ENCODE measurements at regions not wholly inside any gene's neighbourhood (a gene's known extent, or its start where the extent isn't known, plus 50 kb on each side); places are given as distances from the start of the nearest gene placed in this dataset.
"Not testable (repeated sequence)": the region's sequence is repeated elsewhere in the genome, so short reads cannot be mapped to it uniquely, and the experiment has no call there.

DNA sequence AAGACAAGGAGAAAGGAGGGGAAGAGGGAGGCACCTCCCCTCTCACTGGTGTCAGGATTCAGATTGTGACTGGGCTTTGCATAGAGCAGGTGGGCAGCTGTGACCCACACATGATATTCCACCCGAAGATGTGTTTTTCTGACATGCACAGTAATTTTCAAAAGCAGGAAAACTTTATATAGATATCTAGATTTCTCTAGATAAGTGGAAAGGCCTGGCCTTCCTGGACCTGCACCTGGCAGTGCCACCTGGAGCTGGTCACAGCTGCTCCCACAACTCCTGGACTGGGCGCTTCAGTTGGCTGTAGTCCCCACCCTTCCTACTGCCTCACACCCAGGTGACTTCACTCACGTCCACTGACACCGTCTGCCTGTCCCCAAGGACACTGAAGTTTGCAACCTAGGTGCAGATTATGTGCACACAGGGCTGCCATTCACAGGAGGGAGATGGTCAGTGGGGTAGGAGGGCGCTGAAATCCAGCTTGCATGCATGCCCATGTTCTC, 70.4 kb upstream of the PLGLB2 start:
- FAIRE-seq; DNase-seq (ENCODE audit: low read depth in 1 of 2, low spot score in 1 of 2); H3K27ac ChIP-seq; POLR2A ChIA-PET; ATAC-seq; H3K4me2 ChIP-seq; H3K4me1 ChIP-seq; CTCF ChIA-PET; H3K9me3 ChIP-seq; H3K4me3 ChIP-seq: not testable (repeated sequence)
- WGBS (ENCODE audit: missing lambda C conversion rate) = 74% methylated on average over 1 of the region's 5 CpGs

DNA sequence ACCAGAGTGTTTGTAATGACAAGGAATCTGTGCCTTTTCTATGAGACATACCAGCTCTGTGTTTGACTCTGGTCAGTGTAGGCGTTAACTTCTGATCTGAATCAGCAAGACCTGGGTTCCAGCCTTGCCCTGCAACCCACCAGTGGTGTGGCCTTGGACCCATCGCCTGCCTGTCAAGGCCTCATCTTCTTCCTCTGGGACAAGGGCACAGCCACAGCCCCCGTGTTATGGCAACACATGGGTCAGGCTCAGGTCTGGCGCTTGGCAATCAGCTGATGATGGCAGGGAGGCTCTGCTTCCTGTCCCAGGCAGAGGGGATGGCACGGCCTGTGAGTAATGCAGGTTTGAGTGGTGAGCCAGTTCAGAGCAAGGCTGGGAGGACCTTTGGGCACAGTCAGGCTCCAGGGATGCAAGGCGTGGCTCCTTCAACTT, 69.1 kb upstream of the PLGLB2 start:
- not testable (repeated sequence) for FAIRE-seq, H3K27ac ChIP-seq
- ATAC-seq = peak in 1 of 2 experiments; percentile 51; a peak in 3 of 6 replicates

DNA sequence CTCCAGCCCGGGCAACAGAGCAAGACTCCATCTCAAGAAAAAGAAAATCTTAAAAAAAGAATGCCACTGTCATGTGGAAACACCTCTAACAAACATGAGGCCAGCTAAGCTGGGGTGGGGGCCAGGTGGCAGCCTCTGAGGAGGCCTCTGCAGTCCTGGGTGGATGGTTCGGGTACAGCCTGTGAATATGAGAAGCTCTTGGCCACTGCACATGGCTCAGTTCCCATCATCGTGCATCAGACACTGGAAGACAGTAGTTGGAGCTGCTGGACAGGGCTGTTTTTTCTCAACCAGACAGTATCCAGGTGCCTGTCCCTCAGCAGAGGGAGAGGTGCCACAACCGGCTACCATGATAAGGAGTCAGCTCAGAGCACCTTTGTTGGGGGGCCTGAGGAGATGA, 67.9 kb upstream of the PLGLB2 start:
- H3K4me1 ChIP-seq; FAIRE-seq; DNase-seq (ENCODE audit: low read depth in 1 of 2, low spot score in 1 of 2); H3K27ac ChIP-seq; POLR2A ChIA-PET; H3K4me3 ChIP-seq; H3K4me2 ChIP-seq; CTCF ChIA-PET; H3K9me3 ChIP-seq; ATAC-seq: not testable (repeated sequence)
- 90% methylated on average over 2 of the region's 4 CpGs for WGBS (ENCODE audit: missing lambda C conversion rate)

More for the DNA sequence above, 69.1 kb upstream of the PLGLB2 start:
- H3K4me2 ChIP-seq; POLR2A ChIA-PET; CTCF ChIA-PET; H3K4me1 ChIP-seq; H3K4me3 ChIP-seq; H3K9me3 ChIP-seq; DNase-seq (ENCODE audit: low read depth in 1 of 2, low spot score in 1 of 2): not testable (repeated sequence)
- WGBS (ENCODE audit: missing lambda C conversion rate) = 76% methylated on average over 5 of the region's 6 CpGs

DNA sequence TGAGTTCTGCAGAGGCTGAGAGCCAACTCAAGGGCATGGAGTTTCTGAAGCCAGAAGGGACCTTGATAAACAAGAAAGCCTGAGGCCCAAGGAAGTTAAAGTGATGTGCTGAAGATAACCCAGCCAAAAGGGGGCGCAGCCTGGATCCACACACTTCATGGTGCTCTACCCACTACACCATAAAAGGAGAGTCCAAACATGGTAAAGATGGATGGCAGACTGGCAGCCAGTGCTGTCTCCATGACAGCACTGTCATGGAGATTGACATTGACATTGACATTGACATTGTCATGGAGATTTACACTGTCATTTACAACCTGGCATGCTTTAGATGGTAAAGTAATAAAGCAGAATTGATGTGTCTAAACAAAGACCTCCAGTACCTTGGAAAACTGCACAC, 67.2 kb upstream of the PLGLB2 start:
- FAIRE-seq = peak; percentile 76
- POLR2A ChIA-PET; DNase-seq (ENCODE audit: low read depth in 1 of 2, low spot score in 1 of 2); H3K9me3 ChIP-seq; H3K4me2 ChIP-seq; H3K27ac ChIP-seq; H3K4me3 ChIP-seq; CTCF ChIA-PET; H3K4me1 ChIP-seq: not testable (repeated sequence)
- 91% methylated on average over 1 of the region's 1 CpG for WGBS (ENCODE audit: missing lambda C conversion rate)
- ATAC-seq = peak in 1 of 2 experiments; percentile 45; a peak in 2 of 6 replicates

GRCh38 chr2:87683451-87683850, 64.4 kb upstream of the PLGLB2 start:
- H3K4me1 ChIP-seq; H3K9me3 ChIP-seq; DNase-seq (ENCODE audit: low read depth in 1 of 2, low spot score in 1 of 2); H3K4me2 ChIP-seq; H3K27ac ChIP-seq; POLR2A ChIA-PET; FAIRE-seq; H3K4me3 ChIP-seq; ATAC-seq; CTCF ChIA-PET: not testable (repeated sequence)
- 90% methylated on average over 6 of the region's 10 CpGs for WGBS (ENCODE audit: missing lambda C conversion rate)

- DNase-seq (ENCODE audit: low read depth in 1 of 2, low spot score in 1 of 2); H3K9me3 ChIP-seq; FAIRE-seq; H3K27ac ChIP-seq; ATAC-seq; POLR2A ChIA-PET; H3K4me1 ChIP-seq; H3K4me2 ChIP-seq; CTCF ChIA-PET; H3K4me3 ChIP-seq: not testable (repeated sequence)
- WGBS (ENCODE audit: missing lambda C conversion rate) = 98% methylated on average over 5 of the region's 5 CpGs
These were observed 63.9 kb upstream of the PLGLB2 start for GRCh38 chr2:87683961-87684360.

DNA sequence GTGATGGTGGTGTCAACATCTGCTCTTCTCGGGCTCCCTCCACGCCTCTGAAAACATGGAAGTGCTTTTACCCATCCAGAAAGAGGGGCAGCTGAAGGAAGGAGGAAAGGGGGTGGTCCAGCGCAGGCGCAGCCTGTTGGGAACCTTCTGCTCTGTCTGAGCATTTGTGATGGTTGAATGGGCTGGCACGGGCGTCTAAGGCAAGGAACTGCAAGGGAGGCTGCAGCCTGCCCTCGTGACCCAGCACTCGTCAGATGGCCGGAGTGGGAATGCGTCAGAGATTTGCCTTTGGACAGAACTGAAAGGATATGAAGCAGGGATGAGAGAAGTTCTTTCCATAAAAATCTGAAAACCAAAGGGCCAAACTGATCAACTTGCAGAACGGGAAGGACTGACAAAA, 62.3 kb upstream of the PLGLB2 start:
- POLR2A ChIA-PET; ATAC-seq; H3K4me1 ChIP-seq; H3K9me3 ChIP-seq; H3K4me2 ChIP-seq; CTCF ChIA-PET; H3K27ac ChIP-seq; DNase-seq (ENCODE audit: low read depth in 1 of 2, low spot score in 1 of 2); H3K4me3 ChIP-seq; FAIRE-seq: not testable (repeated sequence)
- 88% methylated on average over 10 of the region's 11 CpGs for WGBS (ENCODE audit: missing lambda C conversion rate)

- 0 out of 6 replicates have a peak, but pooled peaks of 1 of the 2 experiments have one; percentile 25 for ATAC-seq
- H3K9me3 ChIP-seq; POLR2A ChIA-PET; H3K4me1 ChIP-seq; H3K4me3 ChIP-seq; H3K4me2 ChIP-seq; DNase-seq (ENCODE audit: low read depth in 1 of 2, low spot score in 1 of 2); H3K27ac ChIP-seq; FAIRE-seq; CTCF ChIA-PET: not testable (repeated sequence)
- no CpG with 5 or more reads among the region's 7 CpGs for WGBS (ENCODE audit: missing lambda C conversion rate)
These were observed 60.9 kb upstream of the PLGLB2 start for GRCh38 chr2:87686873-87687549.

DNA sequence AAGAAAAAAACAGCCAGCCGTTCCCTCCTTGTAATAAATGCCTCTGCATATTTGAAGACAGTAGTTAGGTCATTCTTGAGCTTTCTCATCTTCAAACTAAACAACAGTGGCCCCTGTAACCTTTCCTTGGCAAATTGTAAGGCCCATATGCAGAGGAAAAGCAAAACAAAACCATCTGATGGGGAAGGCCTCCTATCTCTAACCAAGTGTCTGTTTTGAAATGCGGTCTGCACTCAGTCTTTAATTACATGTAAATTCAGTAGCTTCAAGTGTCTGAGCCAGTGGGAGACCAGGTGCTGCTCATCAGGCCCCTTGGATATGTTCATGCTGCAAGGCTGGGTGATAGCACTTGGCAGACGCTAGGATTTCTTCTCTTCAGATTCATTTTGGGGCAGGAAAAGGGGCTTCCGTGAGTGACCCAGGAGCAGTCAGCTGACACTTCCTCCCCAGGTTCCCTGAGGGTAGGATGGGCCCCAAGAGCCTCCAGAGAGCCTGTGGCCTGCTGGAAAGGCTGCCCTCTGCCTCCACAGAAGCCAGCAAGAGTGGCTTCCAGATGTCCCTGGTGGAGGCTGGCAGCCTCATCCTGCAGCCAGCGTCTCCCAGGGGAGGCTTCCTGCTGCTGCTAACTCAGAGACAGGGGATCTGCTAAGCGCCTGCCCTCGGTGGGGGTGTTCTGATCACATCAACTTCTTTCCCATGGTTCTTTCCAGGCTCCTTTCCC, 60.2 kb upstream of the PLGLB2 start:
- H3K27ac ChIP-seq; FAIRE-seq; DNase-seq (ENCODE audit: low read depth in 1 of 2, low spot score in 1 of 2); CTCF ChIA-PET; H3K4me3 ChIP-seq; H3K9me3 ChIP-seq; ATAC-seq; POLR2A ChIA-PET; H3K4me2 ChIP-seq; H3K4me1 ChIP-seq: not testable (repeated sequence)
- 87% methylated on average over 4 of the region's 7 CpGs for WGBS (ENCODE audit: missing lambda C conversion rate)

- POLR2A ChIA-PET; H3K9me3 ChIP-seq; FAIRE-seq; ATAC-seq; H3K4me1 ChIP-seq; CTCF ChIA-PET; DNase-seq (ENCODE audit: low read depth in 1 of 2, low spot score in 1 of 2); H3K4me3 ChIP-seq; H3K4me2 ChIP-seq; H3K27ac ChIP-seq: not testable (repeated sequence)
- WGBS (ENCODE audit: missing lambda C conversion rate) = no CpG with 5 or more reads among the region's 1 CpG
These were observed 55.8 kb upstream of the PLGLB2 start for GRCh38 chr2:87691899-87692592.

- H3K27ac ChIP-seq, ATAC-seq, FAIRE-seq, H3K9me3 ChIP-seq, POLR2A ChIA-PET, H3K4me1 ChIP-seq, H3K4me2 ChIP-seq, CTCF ChIA-PET, H3K4me3 ChIP-seq: not testable (repeated sequence)
- WGBS (ENCODE audit: missing lambda C conversion rate) = 79% methylated on average over 2 of the region's 2 CpGs
- peak in 1 of 2 experiments; percentile 9 for DNase-seq (ENCODE audit: low read depth in 1 of 2, low spot score in 1 of 2)
These were observed 55.0 kb upstream of the PLGLB2 start for GRCh38 chr2:87692914-87693313.
